GM23338 (cell line): ENCODE measurements at regions not wholly inside any gene's neighbourhood (a gene's known extent, or its start where the extent isn't known, plus 50 kb on each side); places are given as distances from the start of the nearest gene placed in this dataset.

Experiments
- EZH2phosphoT487 ChIP-seq: fragments of 200-600 bp; sonication (generic); IDR thresholded peaks from one replicate; pipeline ENCODE4 v1.8.1; 2018; ENCODE audit warnings: antibody characterized with exemption; ENCODE audit not compliant: unreplicated experiment
- POLR2AphosphoS5 ChIP-seq: IDR thresholded peaks from 2 replicates; pipeline ENCODE4 v1.6.1; 2016; ENCODE audit warnings: antibody characterized with exemption, low read depth
- TF ChIP-seq, protein P1 (sequence below), 2 experiments: fragments of 200-600 bp in 1 of 2; sonication (generic) in 1 of 2; conservative IDR thresholded peaks; 2 replicates each; pipeline versions ENCODE4 v1.5.1 to v1.6.1; 2016 to 2017; ENCODE audit warnings: antibody characterized with exemption in 2 of 2, low read depth in 2 of 2, mild to moderate bottlenecking in 2 of 2, moderate library complexity in 1 of 2
- TF ChIP-seq, protein P2 (sequence below): IDR thresholded peaks from 2 replicates; pipeline ENCODE4 v1.6.1; 2016; ENCODE audit warnings: antibody characterized with exemption

DNA sequence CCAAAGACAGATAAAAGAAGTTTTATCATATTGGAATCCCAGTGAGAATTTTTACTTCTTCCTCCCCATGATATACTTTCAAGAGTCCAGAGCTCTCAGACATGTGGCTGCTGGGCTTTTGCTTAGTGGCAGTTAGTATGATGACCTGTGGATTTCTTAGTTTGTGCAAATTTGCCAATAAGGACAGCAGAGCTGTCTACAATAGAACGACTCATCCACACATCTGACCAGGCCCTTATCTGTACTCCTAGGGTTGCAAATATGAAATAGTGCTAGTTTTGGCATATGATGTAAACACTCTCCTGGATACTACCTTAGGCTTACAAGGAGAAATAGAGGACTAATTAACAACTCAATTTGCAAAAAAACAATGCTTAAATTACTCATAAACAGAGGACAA is 758.4 kb upstream of the TMEFF2 start:
- TF ChIP-seq, protein P1, sequence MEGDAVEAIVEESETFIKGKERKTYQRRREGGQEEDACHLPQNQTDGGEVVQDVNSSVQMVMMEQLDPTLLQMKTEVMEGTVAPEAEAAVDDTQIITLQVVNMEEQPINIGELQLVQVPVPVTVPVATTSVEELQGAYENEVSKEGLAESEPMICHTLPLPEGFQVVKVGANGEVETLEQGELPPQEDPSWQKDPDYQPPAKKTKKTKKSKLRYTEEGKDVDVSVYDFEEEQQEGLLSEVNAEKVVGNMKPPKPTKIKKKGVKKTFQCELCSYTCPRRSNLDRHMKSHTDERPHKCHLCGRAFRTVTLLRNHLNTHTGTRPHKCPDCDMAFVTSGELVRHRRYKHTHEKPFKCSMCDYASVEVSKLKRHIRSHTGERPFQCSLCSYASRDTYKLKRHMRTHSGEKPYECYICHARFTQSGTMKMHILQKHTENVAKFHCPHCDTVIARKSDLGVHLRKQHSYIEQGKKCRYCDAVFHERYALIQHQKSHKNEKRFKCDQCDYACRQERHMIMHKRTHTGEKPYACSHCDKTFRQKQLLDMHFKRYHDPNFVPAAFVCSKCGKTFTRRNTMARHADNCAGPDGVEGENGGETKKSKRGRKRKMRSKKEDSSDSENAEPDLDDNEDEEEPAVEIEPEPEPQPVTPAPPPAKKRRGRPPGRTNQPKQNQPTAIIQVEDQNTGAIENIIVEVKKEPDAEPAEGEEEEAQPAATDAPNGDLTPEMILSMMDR (conservative IDR thresholded peaks at IDR 0.05; ENCODE audit: low read depth in 2 of 2) = no peak
- TF ChIP-seq, protein P2, sequence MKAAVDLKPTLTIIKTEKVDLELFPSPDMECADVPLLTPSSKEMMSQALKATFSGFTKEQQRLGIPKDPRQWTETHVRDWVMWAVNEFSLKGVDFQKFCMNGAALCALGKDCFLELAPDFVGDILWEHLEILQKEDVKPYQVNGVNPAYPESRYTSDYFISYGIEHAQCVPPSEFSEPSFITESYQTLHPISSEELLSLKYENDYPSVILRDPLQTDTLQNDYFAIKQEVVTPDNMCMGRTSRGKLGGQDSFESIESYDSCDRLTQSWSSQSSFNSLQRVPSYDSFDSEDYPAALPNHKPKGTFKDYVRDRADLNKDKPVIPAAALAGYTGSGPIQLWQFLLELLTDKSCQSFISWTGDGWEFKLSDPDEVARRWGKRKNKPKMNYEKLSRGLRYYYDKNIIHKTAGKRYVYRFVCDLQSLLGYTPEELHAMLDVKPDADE = no peak
- TF ChIP-seq POLR2AphosphoS5 (no peak), EZH2phosphoT487 (no peak)
